Adrenal gland (tissue), 9 donors: ENCODE measurements at regions not wholly inside any gene's neighbourhood (a gene's known extent, or its start where the extent isn't known, plus 50 kb on each side); places are given as distances from the start of the nearest gene placed in this dataset.
"Not testable (repeated sequence)": the region's sequence is repeated elsewhere in the genome, so short reads cannot be mapped to it uniquely, and the experiment has no call there.

ENCODE experiments used
- DNase-seq, 7 donors: peaks; one replicate each; pipeline ENCODE4 v3.0.0-alpha.2; 2019 to 2020
- H3K27ac ChIP-seq, 5 donors: fragments of 200-600 bp; sonication (generic) in 4 of 5; 1 replicate in 3 of 5; 2 replicates in 2 of 5; pipeline versions ENCODE4 v1.5.1 to v1.8.0; 2016 to 2020; ENCODE audit warnings: mild to moderate bottlenecking in 1 of 5
- H3K27me3 ChIP-seq: fragments of 200-600 bp; 2 replicates; pipeline ENCODE4 v1.8.0; 2021
- H3K36me3 ChIP-seq, 2 donors: fragments of 200-600 bp; replicated peaks in 1 of 2; 1 replicate in 1 of 2; 2 replicates in 1 of 2; pipeline versions ENCODE4 v1.5.1 to v1.8.0; 2018 to 2022
- H3K4me1 ChIP-seq, 2 donors: fragments of 200-600 bp; replicated peaks in 1 of 2; 1 replicate in 1 of 2; 2 replicates in 1 of 2; pipeline versions ENCODE4 v1.5.1 to v1.8.0; 2018 to 2021
- H3K4me3 ChIP-seq, 4 donors: fragments of 200-600 bp; sonication (generic) in 3 of 4; one replicate each; pipeline ENCODE4 v1.5.1; 2016 to 2018
- H3K9me3 ChIP-seq, 3 donors: fragments of 200-600 bp; sonication (generic) in 1 of 3; replicated peaks in 1 of 3; 1 replicate in 2 of 3; 2 replicates in 1 of 3; pipeline versions ENCODE4 v1.5.1 to v1.8.0; 2016 to 2021
- CTCF ChIP-seq, 6 experiments: fragments of 450-650 bp in 4 of 6; fragments of 200-600 bp in 2 of 6; sonication (generic) in 1 of 6; IDR thresholded peaks; 1 replicate in 5 of 6; 2 replicates in 1 of 6; pipeline versions ENCODE4 v1.5.1 to v1.8.0; 2016 to 2021; ENCODE audit warnings: antibody characterized with exemption in 6 of 6, mild to moderate bottlenecking in 2 of 6, moderate library complexity in 1 of 6
- POLR2A ChIP-seq, 2 donors: fragments of 450-650 bp; IDR thresholded peaks; one replicate each; pipeline ENCODE4 v1.6.1; 2017; ENCODE audit warnings: antibody characterized with exemption in 2 of 2, mild to moderate bottlenecking in 2 of 2, moderate library complexity in 1 of 2
- WGBS, 4 donors: extraction: QIAGEN DNeasy Blood & Tissue Kit in 2 of 4; methylation state at CpG; one replicate each; pipeline versions ENCODE4 v1.1.5 to v1.1.7; 2013 to 2017; 5-methylcytosine and 5-hydroxymethylcytosine counted together
- intact Hi-C, 2 donors: fragments of 100-400 bp; cut with DNase I; formaldehyde crosslinking; loops; one replicate each; pipeline versions ENCODE4 v1.14.1 to v1.15.0; 2022 to 2023
- donor health status: healthy with polysubstance abuse.
- donor health status: Bipolar disorder and iron deficiency.
- donor health status: DM: yes; HTN: yes; CAD: no.
- donor health status: DM: no; HTN: no; CAD: no.
- donor health status: DM: no; HTN: no; CAD: no.

DNA sequence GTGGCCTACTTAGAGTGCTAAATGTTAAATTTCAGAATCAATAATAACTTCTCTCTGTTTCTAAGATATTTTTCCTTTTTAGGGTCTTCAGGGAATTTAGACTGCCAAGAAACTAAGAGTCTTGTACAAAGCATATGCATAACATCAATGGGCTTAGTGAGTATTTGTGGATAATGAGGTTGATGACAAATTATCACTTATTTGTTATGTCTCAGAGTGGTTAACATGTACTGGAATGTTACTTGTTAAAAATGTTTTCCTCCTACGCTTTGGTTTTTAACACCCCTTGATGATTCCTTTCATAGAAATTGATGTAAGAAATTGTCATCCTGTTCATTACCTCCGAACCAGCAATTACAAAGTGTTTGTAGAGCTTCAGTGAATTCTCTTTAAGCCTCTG, 144.3 kb downstream of the MRPS30 start:
- intact Hi-C loops = no loop called here
- Histone ChIP-seq H3K36me3 (no peaks in the 10 kb centered on the region), H3K4me1 (no peaks in the 10 kb centered on the region), H3K9me3 (no peaks in the 10 kb centered on the region), H3K27me3 (no peaks in the 10 kb centered on the region), H3K4me3 (no peak overlapping the region), H3K27ac (no peak overlapping the region)
- DNase-seq = no peak
- TF ChIP-seq POLR2A (IDR thresholded peaks at IDR 0.05) = no peak
- TF ChIP-seq CTCF (IDR thresholded peaks at IDR 0.05) = no peak
- WGBS, 4 donors = 70 to 77% (median 74%) methylated on average over 2 of the region's 2 CpGs

DNA sequence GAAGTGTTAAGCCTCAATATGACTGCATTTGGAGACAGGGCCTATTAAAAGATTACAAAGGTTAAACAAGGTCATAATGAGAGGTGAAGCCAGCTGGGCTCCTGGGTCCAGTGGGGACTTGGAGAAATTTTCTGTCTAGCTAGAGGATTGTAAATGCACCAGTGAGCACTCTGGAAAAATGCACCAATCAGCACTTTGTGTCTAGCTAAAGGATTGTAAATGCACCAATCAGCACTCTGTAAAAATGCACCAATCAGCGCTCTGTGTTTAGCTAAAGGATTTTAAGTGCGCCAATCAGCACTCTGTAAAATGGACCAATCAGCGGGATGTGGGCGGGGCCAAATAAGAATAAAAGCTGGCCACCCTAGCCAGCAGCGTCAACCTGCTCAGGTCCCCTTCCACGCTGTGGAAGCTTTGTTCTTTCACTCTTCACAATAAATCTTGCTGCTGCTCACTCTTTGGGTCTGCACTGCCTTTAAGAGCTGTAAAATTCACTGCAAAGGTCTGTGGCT, 150.3 kb downstream of the MRPS30 start:
- WGBS, 4 donors = 82 to 89% (median 85%) methylated on average over 6 of the region's 6 CpGs
- H3K36me3 ChIP-seq, H3K4me3 ChIP-seq, DNase-seq, H3K4me1 ChIP-seq, intact Hi-C loops, H3K27ac ChIP-seq, H3K9me3 ChIP-seq, H3K27me3 ChIP-seq: not testable (repeated sequence)

DNA sequence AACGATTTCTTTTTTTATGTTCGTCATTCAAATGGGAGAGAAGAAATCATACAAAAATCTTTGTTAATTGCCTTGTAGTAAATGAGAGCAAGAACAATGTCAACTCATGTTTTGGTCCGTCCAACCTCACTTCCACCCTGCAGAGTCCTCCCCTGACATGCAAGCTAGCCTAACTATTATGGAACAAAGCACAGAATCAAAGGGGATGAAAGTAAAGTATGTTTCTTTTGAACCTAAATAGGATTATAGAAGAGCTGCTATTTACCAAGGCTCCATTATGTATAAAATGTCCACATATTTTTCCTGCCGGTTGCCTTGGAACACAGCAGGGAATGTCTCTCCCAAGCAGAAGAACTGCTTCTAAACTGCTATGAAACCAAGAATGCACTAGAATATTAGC, 161.1 kb downstream of the MRPS30 start:
- Histone ChIP-seq H3K9me3 (peaks cover 0 to 7% (median 0%) of the 10 kb centered on the region in 3 donors), H3K27me3 (no peaks in the 10 kb centered on the region), H3K4me1 (no peaks in the 10 kb centered on the region), H3K36me3 (no peaks in the 10 kb centered on the region), H3K27ac (no peak overlapping the region), H3K4me3 (no peak overlapping the region)
- intact Hi-C loops = no loop called here
- DNase-seq = no peak
- WGBS, 4 donors = 71 to 85% (median 77%) methylated on average over 4 of the region's 4 CpGs
- TF ChIP-seq POLR2A (IDR thresholded peaks at IDR 0.05) (no peak), CTCF (IDR thresholded peaks at IDR 0.05) (no peak)

DNA sequence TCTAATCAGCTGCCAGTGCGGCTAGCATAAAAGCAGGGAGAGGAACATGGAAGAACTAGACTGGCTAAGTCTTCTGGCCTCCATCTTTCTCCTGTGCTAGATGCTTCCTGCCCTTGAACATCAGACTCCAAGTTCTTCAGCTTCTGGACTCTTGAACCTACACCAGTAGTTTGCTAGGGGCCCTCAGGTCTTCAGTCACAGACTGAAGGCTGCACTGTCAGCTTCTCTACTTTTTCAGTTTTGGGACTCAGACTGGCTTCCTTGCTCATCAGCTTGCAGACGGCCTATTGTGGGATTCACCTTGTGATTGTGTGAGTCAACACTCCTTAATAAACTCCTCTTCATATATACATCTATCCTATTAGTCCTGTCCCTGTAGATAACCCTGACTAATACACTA, 162.2 kb downstream of the MRPS30 start:
- H3K4me3 ChIP-seq, H3K4me1 ChIP-seq, H3K36me3 ChIP-seq, intact Hi-C loops, DNase-seq, H3K27me3 ChIP-seq, H3K27ac ChIP-seq, H3K9me3 ChIP-seq: not testable (repeated sequence)
- WGBS, 4 donors = 69 to 86% (median 82%) methylated on average over 2 of the region's 2 CpGs

GRCh38 chr5:44974813-44975212, 166.1 kb downstream of the MRPS30 start:
- DNase-seq = no peak
- intact Hi-C loops = no loop called here
- 85 to 93% (median 90%) methylated on average over 9 to 19 of the region's 19 CpGs for WGBS, 4 donors
- TF ChIP-seq CTCF (IDR thresholded peaks at IDR 0.05) (no peak), POLR2A (IDR thresholded peaks at IDR 0.05) (no peak)
- Histone ChIP-seq H3K36me3 (no peaks in the 10 kb centered on the region), H3K4me1 (no peaks in the 10 kb centered on the region), H3K9me3 (peaks cover 0 to 7% (median 0%) of the 10 kb centered on the region in 3 donors), H3K4me3 (no peak overlapping the region), H3K27ac (no peak overlapping the region), H3K27me3 (no peaks in the 10 kb centered on the region)
